ENCODE measurements at regions not wholly inside any gene's neighbourhood (a gene's known extent, or its start where the extent isn't known, plus 50 kb on each side); places are given as distances from the start of the nearest gene placed in this dataset.

DNA sequence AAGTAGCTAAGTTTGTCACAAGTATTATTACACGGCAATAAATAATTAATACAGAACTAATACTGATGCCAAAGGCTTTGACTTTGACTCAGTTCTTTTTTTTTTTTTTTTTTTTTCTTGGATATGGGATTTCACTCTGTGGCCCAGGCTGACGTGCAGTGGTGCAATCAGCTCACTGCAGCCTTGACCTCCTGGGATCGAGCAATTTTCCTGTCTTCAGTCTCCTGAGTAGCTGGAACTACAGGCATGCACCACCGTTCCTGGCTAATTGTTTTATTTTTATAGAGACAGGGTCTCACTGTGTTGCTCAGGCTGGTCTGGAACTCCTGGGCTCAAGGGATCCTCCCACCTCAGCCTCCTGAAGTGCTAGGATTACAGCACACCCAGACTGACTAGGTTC, 284.5 kb downstream of the SS18 start:
- no peak for DNase-seq

DNA sequence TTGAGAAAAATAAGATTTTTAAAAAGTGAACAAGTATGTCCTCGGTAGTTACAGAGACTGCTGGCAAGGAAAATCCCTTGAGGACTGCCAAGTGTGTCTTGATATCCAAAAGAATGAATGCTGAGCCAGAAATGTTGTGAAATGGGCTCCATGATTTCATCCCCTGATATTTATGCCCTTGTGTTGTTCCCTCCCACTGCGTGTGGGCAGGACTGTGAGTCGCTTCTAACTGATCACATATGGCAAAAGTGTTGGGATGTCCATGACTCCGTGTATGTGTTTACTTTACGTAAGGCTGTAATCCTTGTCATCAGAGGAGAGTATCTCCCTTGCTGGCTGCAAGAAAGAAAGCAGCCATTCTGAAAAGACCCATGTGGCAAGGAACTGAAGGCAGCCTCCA, 285.1 kb downstream of the SS18 start:
- peak; percentile 66 for DNase-seq

DNA sequence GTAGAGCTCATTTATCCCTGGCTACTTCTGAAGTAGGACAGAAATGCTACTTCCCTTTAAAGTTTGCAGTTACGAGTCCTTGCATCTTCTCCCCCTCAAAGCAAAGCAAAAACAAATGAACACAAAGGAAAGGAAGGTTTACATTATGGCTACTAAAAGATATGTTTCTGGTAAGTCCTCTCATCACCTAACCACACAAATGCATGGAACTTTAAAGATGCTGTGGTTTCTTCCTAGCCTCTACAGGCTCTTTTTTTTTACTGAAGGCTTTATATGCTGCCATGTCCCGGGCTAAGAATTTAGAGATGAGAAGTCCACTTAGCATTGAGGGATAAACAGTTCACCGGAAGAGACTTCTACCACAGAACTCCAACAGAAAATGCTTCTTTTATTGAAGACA, 291.2 kb downstream of the SS18 start:
- DNase-seq, result no peak

DNA sequence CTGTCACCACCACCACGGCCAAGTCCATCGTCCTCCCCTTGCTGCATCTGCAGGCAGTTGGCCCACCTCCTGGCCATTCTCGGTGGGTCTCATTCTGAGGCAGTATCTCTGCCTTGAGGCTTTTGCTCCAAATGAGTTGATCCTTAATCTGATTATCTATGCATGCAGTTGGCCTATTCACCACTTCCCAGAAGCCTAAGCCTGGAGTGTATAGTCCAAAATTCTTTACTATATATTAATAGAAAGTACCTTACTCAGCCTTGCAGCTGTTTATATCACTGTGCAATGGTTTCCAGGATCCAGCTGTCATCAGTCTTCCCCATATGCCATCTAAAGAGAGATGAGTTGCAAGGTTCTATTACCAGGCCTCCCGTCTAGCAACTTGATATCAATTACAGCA, 292.4 kb downstream of the SS18 start:
- no peak for DNase-seq

- no peak for DNase-seq
Observed at GRCh38 chr18:25795213-25795612, 295.2 kb downstream of the SS18 start.

DNA sequence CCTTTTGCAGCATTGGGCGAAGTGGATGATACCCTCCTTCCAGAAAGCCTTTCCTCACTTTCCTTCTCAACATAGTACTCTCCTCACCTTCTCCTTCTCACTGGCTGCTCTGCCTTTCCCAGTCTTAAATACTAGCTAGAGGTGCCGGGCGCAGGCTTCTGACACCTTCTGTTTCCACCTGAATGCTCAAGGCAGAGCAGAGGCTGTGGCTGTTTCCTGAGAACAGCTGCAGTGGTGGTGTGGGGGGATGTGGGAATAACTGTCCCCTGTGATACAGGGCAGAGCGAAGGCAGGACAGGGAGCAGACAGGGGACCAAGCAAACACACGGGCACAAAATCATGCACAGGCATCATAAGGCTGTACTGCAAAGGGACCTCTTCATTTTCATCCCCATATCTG, 303.1 kb downstream of the SS18 start:
- DNase-seq, result no peak

DNA sequence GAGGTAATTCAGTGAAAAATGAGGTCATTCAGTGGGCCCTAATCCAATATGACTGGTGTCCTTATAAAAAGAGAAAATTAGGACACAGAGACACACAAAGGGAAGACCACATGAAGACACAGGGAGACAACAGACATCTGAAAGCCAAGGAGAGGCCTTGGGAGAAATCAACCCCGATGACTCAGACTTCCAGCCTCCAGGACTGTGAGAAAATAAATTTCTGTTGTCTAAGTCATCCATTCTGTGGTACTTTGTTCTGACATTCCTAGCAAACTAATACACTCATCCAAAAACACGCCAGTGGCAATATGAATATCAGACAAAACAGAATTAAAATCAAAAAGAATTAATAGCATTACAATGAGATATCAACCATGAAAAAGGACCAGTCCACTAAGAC, 303.7 kb downstream of the SS18 start:
- DNase-seq, result no peak

GRCh38 chr18:25780105-25780504, 310.3 kb downstream of the SS18 start:
- no peak for DNase-seq

DNA sequence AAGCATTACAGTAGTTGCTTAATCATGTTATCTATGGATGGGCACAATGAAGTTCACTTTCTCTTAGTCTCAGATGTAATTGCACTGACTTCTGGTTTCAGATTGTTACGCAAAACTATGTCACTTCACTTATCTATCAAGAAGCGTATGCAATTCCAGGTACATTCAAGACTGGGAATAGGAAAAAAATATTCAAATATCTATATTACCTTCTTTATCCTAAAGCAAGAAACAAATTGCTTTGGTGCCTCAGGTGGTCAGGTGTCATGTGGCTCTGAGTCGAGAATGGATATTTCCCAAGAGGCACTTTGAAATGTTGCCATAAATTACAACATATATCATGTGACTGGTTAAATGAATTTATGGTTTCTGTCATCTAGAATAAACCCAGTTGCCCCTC, 318.6 kb downstream of the SS18 start:
- DNase-seq, result no peak

DNA sequence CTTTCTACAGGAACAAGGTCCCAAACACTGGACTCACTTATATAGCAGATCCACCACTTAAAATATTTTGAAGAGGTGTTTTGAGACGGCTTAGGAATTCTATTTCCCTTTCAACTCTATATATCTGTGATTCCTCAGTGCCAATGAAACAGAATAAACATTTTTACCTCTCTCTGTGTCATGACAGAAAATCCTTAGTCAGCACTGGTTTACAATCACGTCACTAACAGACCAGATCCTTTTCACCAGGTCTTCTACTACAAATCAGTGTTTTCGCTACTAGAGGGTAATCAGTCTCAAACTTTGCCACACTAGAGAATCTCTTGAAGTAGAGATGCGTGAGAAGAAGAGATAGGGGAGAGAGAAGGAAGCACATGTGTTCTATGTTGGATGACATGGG, 325.6 kb downstream of the SS18 start:
- no peak for DNase-seq

- DNase-seq, result no peak
Observed at GRCh38 chr18:25759111-25759510, 331.3 kb downstream of the SS18 start.

GRCh38 chr18:25743646-25744151, 346.7 kb downstream of the SS18 start:
- no peak for DNase-seq

GRCh38 chr18:25739376-25739775, 351.0 kb downstream of the SS18 start:
- no peak for DNase-seq

GRCh38 chr18:25737710-25738311, 352.6 kb downstream of the SS18 start:
- peak; percentile 34 for DNase-seq

GRCh38 chr18:25736516-25736915, 353.9 kb downstream of the SS18 start:
- no peak for DNase-seq

- DNase-seq, result no peak
Observed at GRCh38 chr18:25735459-25735858, 355.0 kb downstream of the SS18 start.

DNA sequence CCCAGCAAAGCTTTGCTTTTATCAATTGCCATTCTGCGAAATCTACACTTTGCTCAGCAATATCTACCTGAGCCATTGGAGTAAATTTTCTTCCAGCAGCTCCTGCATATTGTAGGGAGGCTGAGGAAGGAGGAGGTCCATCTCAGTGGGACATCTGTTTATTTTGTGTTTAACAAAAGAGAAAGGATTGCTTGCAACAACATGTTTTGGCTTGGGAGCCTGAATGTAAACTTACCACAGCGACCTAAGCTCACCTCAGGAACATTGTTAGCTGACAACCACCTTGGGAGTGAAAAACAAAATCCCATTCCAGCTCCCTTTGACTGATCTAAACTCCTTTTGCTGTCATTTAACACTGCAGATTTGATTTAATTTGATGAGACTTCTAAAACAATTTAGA, 356.1 kb downstream of the SS18 start:
- DNase-seq, result no peak

DNA sequence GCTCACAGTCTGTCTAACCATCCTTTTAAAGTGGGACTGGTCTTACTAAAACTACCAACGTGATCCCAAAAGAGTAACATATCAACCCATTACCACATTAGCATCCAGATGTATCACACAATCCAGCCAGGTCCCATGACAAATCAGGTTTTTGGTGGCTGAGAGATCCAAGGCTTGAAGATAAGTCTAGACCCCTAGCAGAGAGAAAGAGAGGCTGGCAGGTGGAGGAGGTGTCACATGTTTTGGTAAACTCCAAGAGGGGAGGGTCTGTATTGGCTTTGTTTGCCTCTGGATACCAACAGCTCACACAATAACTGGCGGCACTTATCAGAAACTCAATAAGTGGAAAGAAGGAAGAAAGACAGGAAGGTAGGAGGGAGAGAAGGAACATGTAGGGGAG, 357.6 kb downstream of the SS18 start:
- no peak for DNase-seq

- DNase-seq, result no peak
Observed at GRCh38 chr18:25729072-25729471, 361.3 kb downstream of the SS18 start.

GRCh38 chr18:25727281-25727985, 363.0 kb downstream of the SS18 start:
- no peak for DNase-seq

- DNase-seq, result no peak
Observed at GRCh38 chr18:25726298-25726697, 364.1 kb downstream of the SS18 start.

DNA sequence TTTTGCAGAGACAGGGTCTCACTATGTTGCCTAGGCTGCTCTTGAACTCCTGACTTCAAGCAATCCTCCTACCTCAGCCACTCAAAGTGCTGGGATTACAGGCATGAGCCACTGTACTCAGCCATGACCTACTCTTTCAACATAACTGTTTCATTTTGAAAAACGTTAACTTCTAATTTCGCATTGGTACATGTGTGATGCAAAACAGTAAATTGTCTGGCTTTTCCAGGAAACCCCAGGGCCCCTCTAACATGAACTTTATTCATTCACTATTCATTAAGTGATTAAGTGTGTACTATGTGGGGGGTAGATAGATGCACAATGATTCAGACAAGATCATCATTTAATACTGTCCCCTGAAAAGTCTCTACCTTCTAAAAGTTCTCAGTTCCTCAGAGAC, 364.9 kb downstream of the SS18 start:
- DNase-seq, result no peak

DNA sequence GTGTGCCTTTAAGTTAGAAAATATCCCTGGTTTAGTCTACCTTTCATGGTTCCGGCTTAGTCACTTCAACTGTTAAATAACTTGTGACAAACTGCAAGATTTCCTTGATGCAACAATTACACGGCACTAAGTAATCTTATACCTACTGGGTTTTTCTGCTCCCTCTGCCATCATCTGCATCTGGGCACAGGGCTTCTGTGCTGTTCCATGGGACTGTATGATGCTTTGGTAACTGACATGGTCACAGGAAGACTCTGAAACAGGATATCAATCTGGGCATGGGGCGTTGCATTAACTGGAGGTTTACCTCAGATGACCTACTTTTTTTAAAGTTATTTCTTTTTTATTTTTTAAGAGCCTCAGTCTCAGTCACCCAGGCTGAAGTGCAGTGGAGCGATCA, 365.4 kb downstream of the SS18 start:
- no peak for DNase-seq

- DNase-seq, result no peak
Observed at GRCh38 chr18:25724121-25724520, 366.3 kb downstream of the SS18 start.
